Skeletal muscle tissue (tissue), 3 donors: ENCODE measurements at regions not wholly inside any gene's neighbourhood (a gene's known extent, or its start where the extent isn't known, plus 50 kb on each side); places are given as distances from the start of the nearest gene placed in this dataset.

Experiments
- H3K27ac ChIP-seq: one replicate; pipeline ENCODE4 v1.7.0; 2013; ENCODE audit warnings: mild to moderate bottlenecking, low read depth, low read length, inconsistent platforms
- H3K27me3 ChIP-seq, 3 donors: one replicate each; pipeline ENCODE4 v1.7.0; 2013; ENCODE audit warnings: low read length in 3 of 3; ENCODE audit not compliant: control insufficient read depth in 3 of 3, insufficient read depth in 3 of 3
- H3K36me3 ChIP-seq, 3 donors: one replicate each; pipeline ENCODE4 v1.7.0; 2013; ENCODE audit warnings: low read length in 3 of 3; ENCODE audit not compliant: control insufficient read depth in 3 of 3, insufficient read depth in 3 of 3
- H3K4me1 ChIP-seq, 3 donors: one replicate each; pipeline ENCODE4 v1.7.0; 2013; ENCODE audit warnings: low read length in 3 of 3, mild to moderate bottlenecking in 3 of 3; ENCODE audit not compliant: control insufficient read depth in 3 of 3, insufficient read depth in 3 of 3
- H3K4me3 ChIP-seq, 3 donors: one replicate each; pipeline ENCODE4 v1.7.0; 2013; ENCODE audit warnings: low read length in 3 of 3
- H3K9ac ChIP-seq, 3 donors: one replicate each; pipeline ENCODE4 v1.7.0; 2013; ENCODE audit warnings: low read length in 3 of 3, mild to moderate bottlenecking in 3 of 3, moderate library complexity in 2 of 3, low read depth in 1 of 3
- H3K9me3 ChIP-seq, 3 donors: one replicate each; pipeline ENCODE4 v1.7.0; 2013; ENCODE audit warnings: low read length in 3 of 3; ENCODE audit not compliant: control insufficient read depth in 3 of 3
- donor health status: Osteomylitis.

DNA sequence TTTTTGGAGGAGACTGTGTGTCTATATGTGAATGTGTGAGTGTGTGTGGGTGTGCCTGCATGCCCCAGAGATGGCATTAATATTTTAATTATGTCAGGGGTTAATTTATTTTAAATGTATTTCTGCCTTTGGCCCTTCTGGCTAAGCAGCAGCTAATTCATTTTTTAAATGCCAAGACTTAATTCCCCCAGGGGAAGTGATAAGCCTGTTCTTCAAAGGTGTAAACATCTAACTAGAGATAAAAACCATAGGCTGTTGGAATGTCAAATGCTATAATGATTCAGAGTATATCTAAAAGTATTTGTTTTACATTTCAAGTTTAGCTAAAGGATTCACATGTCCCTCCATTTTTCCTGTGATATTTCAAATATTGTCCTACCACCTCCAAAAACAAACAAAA, 184.7 kb downstream of the SPP2 start:
- Histone ChIP-seq H3K4me3 (no peak overlapping the region), H3K4me1 (no peaks in the 10 kb centered on the region), H3K27ac (no peak overlapping the region), H3K27me3 (no peaks in the 10 kb centered on the region), H3K9ac (no peak overlapping the region), H3K36me3 (no peaks in the 10 kb centered on the region), H3K9me3 (peaks cover 0 to 4% (median 2%) of the 10 kb centered on the region in 3 donors)

DNA sequence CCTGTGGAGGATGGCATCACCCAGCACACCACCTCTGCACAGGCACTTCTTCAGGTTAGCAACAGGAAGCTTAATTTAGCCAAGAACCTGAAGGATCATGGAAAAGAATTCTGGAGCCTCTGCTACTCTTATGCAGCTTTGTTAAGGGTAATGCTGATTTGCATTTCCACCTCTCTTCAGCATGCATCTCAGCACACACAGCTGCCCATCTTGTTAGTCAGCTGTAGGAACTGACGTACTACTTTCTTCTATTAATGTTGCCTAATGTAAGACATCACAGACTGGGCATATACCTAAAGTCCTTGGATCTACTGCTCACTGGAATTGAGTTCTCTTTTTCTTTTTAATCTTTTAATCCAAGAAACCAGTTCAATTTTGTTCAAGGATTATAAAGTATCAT, 181.0 kb downstream of the SPP2 start:
- H3K4me3 ChIP-seq: no peak overlapping the region
- peaks cover 0 to 4% (median 2%) of the 10 kb centered on the region in 3 donors for H3K9me3 ChIP-seq
- H3K36me3 ChIP-seq: no peaks in the 10 kb centered on the region
- no peaks in the 10 kb centered on the region for H3K4me1 ChIP-seq
- no peak overlapping the region for H3K9ac ChIP-seq
- peaks cover 0 to 2% (median 0%) of the 10 kb centered on the region in 3 donors for H3K27me3 ChIP-seq
- no peak overlapping the region for H3K27ac ChIP-seq

DNA sequence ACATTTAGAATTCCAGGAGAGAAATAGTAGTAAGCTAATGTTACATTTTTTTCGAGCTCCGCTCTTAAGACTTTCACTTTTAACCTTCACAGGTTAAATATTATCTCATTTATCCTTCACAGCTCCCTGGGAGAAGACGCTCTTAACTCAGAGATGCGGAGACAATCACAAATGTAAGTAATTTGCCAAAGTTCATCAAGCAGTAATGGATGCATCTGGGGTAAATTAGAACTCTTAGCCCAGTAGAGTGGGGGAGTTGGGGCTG, 168.5 kb downstream of the SPP2 start:
- Histone ChIP-seq H3K4me1 (no peaks in the 10 kb centered on the region), H3K36me3 (no peaks in the 10 kb centered on the region), H3K9me3 (no peaks in the 10 kb centered on the region)

DNA sequence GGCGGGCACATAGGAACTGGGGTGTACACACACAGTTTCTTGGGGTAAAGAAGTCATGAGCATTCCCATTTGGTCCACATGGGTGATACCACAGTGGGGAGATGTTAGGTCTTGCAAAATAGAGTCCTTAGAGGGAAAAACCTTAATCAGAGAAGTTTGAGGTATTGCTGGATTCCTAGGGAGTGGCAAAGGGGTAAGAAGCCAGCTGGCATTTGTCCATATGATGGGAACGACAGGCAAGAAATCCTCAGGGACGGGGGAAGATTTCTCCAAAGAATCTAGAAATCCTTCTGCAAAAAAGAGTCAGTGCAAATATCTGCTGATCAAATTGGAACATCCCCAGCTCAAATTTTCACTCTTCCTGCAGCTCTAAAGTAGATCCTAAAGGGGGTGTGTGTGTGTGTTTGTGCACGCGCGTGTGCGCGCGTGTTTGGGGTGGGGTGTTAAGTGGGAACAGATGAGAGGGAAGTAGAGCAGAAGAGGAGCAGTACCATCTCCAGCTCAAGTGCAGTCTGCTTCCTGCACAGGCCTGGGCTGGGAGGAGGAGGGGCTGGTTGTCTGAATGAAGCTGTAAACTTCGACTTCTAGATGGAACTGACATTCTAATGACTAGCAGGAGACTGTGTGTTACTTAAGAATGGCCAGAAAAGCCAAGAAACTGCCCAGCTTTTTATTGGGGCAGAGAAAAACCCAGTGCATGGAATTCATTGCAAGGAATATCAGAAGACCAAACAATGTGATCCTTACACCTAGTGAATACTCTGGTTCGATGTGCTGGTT, 168.0 kb downstream of the SPP2 start:
- H3K4me1 ChIP-seq: no peaks in the 10 kb centered on the region
- peaks cover 0 to 8% (median 7%) of the 10 kb centered on the region in 3 donors for H3K27me3 ChIP-seq
- H3K36me3 ChIP-seq: no peaks in the 10 kb centered on the region
- no peak overlapping the region for H3K27ac ChIP-seq
- H3K9ac ChIP-seq: no peak overlapping the region
- no peak overlapping the region for H3K4me3 ChIP-seq
- no peaks in the 10 kb centered on the region for H3K9me3 ChIP-seq

More for the DNA sequence above, 168.5 kb downstream of the SPP2 start:
- Histone ChIP-seq H3K9ac (no peak overlapping the region), H3K27me3 (peaks cover 0 to 8% (median 7%) of the 10 kb centered on the region in 3 donors), H3K27ac (no peak overlapping the region), H3K4me3 (no peak overlapping the region)

DNA sequence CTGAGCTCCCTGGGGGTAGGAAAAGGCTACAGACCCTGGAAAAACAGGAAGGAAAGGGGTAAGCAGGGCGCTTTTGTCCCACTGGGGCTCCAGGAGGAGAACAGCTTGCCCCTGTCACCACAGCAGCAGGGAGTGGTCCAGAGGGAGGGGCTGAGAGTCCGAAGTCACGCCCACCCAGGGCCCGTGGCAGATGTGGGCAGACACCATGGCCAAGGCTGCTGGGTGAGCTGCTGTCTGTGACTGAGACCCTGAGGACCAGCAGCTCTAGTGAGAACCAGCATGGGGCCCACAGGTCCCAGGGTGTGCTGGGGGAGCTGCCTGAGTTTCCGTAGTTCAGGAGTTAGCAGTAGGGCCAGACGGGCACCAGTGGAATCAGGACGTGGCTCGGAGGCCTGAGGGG, 162.0 kb downstream of the SPP2 start:
- H3K9me3 ChIP-seq: no peaks in the 10 kb centered on the region
- peaks cover 0 to 16% (median 14%) of the 10 kb centered on the region in 3 donors for H3K27me3 ChIP-seq
- H3K9ac ChIP-seq: no peak overlapping the region
- H3K36me3 ChIP-seq: no peaks in the 10 kb centered on the region
- no peaks in the 10 kb centered on the region for H3K4me1 ChIP-seq
- H3K27ac ChIP-seq: no peak overlapping the region
- H3K4me3 ChIP-seq: no peak overlapping the region

DNA sequence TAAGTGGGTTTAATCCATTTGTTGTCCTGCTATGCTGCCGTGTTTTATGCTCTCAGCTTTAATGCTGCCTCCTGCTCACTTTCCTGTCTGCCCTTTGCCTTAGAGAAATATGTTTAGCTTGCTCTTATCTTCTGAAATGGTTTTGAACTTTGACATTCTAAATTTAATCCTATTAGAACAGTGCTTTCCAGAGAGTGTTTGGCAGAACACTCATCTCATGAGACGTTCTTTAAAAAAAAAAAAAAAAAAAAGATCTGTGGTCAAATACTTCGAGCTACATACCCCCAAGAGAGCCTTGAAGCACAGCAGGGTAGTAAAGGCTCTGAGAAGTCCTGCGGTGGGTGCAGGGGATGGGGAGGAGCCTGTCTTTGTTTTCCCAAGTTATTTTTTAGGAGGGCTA, 161.3 kb downstream of the SPP2 start:
- H3K36me3 ChIP-seq: no peaks in the 10 kb centered on the region
- peaks cover 0 to 12% (median 11%) of the 10 kb centered on the region in 3 donors for H3K27me3 ChIP-seq
- H3K4me3 ChIP-seq: no peak overlapping the region
- no peak overlapping the region for H3K27ac ChIP-seq
- H3K9ac ChIP-seq: no peak overlapping the region
- H3K9me3 ChIP-seq: peaks cover 0 to 1% (median 0%) of the 10 kb centered on the region in 3 donors
- H3K4me1 ChIP-seq: no peaks in the 10 kb centered on the region

DNA sequence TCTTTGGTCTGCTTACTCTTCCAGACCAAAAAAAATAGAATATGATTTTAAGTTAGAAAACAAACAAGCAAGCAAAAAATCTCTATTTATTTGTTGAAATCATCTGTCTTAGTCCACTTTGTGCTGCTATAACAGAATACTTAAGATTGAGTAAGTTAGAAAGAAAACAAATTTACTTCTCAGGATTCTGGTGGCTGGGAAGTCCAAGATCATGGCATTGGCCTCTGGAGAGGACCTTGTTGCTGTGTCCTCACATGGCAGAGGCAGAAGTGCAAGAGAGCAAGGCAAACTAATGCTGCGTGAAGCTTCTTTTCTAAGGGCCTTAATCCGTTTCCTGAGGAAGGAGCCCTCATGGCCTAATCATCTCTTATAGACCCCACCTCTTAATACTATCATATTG, 156.2 kb downstream of the SPP2 start:
- no peaks in the 10 kb centered on the region for H3K36me3 ChIP-seq
- H3K4me3 ChIP-seq: no peak overlapping the region
- no peaks in the 10 kb centered on the region for H3K27me3 ChIP-seq
- H3K4me1 ChIP-seq: no peaks in the 10 kb centered on the region
- H3K27ac ChIP-seq: no peak overlapping the region
- peaks cover 0 to 6% (median 0%) of the 10 kb centered on the region in 3 donors for H3K9me3 ChIP-seq
- H3K9ac ChIP-seq: no peak overlapping the region

DNA sequence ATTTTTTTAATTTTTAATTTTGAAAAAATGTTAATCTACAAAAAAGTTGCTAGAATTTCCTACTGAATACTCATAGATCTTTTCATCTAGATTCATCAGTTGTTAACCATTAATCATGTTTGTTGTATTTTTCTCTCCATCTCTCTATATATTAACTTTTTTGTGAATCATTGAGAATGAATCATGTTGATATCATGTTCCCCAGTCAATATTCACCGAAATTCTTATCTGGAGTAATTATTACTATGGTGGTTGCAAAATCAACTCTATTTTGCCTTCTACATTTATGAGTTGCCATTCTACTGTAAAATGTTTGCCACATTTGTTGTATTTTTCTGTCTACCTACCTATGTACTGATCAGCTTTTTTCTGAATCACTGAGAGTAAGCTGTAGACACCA, 154.0 kb downstream of the SPP2 start:
- no peaks in the 10 kb centered on the region for H3K4me1 ChIP-seq
- no peak overlapping the region for H3K4me3 ChIP-seq
- H3K27ac ChIP-seq: no peak overlapping the region
- H3K36me3 ChIP-seq: no peaks in the 10 kb centered on the region
- peaks cover 0 to 6% (median 0%) of the 10 kb centered on the region in 3 donors for H3K9me3 ChIP-seq
- no peak overlapping the region for H3K9ac ChIP-seq
- H3K27me3 ChIP-seq: peaks cover 0 to 5% (median 0%) of the 10 kb centered on the region in 3 donors

DNA sequence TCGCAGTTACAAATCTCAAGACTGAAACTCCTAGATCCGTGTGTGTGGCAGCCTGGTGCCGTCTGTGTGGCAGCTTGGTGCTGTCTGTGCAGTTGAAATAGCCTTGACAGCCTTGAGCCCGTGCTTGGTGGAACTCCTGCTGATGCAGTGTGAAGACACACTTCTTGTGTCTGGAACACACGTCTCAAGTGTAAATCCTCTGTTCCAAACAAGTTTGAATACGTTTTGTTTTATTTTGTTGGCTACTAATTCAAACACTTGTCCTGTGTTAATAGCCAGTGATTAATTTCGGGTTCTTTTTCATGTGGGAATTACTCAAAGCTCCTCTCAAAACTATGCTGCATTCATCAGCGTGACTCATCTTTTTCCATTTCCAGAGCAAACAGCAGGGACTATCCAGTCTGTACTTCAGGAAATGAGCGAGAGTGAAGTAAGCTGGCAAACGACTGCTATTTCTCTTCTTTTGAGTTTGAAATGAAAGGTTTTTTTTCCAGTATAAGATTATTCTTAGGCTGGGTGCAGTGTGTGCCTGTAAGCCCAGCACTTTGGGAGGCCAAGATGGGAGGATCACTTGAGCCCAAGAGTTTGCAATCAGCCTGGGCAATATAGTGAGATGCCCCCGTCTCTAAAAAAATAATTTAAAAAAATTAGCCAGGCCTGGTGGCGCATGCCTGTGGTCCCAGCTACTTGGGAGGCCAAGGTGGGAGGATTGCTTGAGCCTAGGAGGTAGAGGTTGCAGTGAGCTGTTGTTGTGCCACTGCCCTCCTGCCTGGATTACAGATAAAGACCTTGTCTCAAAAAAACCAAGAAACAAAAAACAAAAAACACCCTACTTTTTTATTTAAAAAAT, 152.9 kb downstream of the SPP2 start:
- no peaks in the 10 kb centered on the region for H3K4me1 ChIP-seq
- H3K27ac ChIP-seq: no peak overlapping the region
- no peak overlapping the region for H3K9ac ChIP-seq
- H3K27me3 ChIP-seq: peaks cover 0 to 7% (median 0%) of the 10 kb centered on the region in 3 donors
- H3K36me3 ChIP-seq: no peaks in the 10 kb centered on the region
- H3K4me3 ChIP-seq: no peak overlapping the region
- H3K9me3 ChIP-seq: peaks cover 0 to 6% (median 0%) of the 10 kb centered on the region in 3 donors

DNA sequence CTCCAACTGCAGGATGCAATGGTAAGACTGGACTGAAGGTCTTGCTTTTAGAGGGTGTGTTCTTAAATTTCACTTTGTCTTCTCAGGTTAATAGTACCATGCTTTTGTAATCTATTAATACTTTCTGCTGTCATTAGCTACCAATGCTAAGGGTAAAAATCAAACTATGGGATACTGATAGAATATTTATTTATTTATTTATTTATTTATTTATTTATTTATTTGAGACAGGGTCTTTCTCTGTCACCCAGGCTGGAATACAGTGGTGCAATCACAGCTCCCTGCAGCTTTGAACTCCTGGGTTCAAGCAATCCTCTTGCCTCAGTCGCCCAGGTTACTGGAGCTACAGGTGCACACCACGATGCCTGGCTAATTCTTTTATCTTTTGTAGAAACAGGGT, 152.1 kb downstream of the SPP2 start:
- peaks cover 0 to 7% (median 0%) of the 10 kb centered on the region in 3 donors for H3K27me3 ChIP-seq
- no peaks in the 10 kb centered on the region for H3K36me3 ChIP-seq
- no peaks in the 10 kb centered on the region for H3K4me1 ChIP-seq
- H3K9ac ChIP-seq: no peak overlapping the region
- no peak overlapping the region for H3K4me3 ChIP-seq
- peaks cover 0 to 6% (median 0%) of the 10 kb centered on the region in 3 donors for H3K9me3 ChIP-seq
- H3K27ac ChIP-seq: no peak overlapping the region
